ENCODE measurements at regions not wholly inside any gene's neighbourhood (a gene's known extent, or its start where the extent isn't known, plus 50 kb on each side); places are given as distances from the start of the nearest gene placed in this dataset.

DNA sequence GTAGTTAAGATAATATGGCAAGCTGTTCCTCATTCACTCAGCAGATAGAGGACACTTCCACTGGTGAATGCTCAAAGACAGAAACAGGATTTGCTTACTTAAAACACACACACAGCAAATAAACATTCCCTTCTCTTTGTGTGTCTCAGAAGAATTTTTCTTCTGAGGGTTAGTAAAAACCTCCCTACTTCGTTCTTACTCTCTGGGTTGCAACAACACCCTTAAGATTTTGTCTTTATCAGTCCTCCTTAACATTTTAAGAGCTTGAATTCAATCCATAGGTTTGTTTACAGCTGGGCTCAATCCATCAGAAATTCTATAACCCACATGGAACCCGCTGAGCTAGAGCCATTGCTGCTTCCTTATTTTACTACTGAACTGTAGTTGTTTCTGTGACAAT, 237.4 kb upstream of the PIK3R1 start:
- dilution Hi-C loops (cut with MboI; ENCODE audit: extremely low pct_ligation_motif_present, low sequenced_read_pairs) = no loop called here
- Histone ChIP-seq H3K4me2 (ENCODE audit: control insufficient read depth, extremely low read depth, insufficient read depth, low read depth, low read length) (no peak overlapping the region), H2AFZ (ENCODE audit: control insufficient read depth, low read length) (no peak overlapping the region), H3K4me3 (ENCODE audit: control insufficient read depth in 2 of 3, extremely low read depth in 1 of 3, insufficient read depth in 2 of 3, low read depth in 1 of 3, low read length in 3 of 3) (no peak overlapping the region), H3K9me1 (ENCODE audit: control insufficient read depth, extremely low read depth, insufficient read depth, low read length) (no peaks in the 10 kb centered on the region), H3K4me1 (ENCODE audit: control insufficient read depth, extremely low read depth, insufficient read depth, low read length) (peaks cover under 1% of the 10 kb centered on the region), H3K27ac (ENCODE audit: control insufficient read depth, insufficient read depth, low read length) (no peak overlapping the region), H3K27me3 (ENCODE audit: control insufficient read depth, extremely low read depth, insufficient read depth, low read length) (no peaks in the 10 kb centered on the region), H3K36me3 (ENCODE audit: control insufficient read depth in 2 of 2, extremely low read depth in 1 of 2, insufficient read depth in 2 of 2, low read length in 2 of 2) (no peaks in the 10 kb centered on the region), H3K9ac (ENCODE audit: control insufficient read depth, extremely low read depth, insufficient read depth, low read length) (no peak overlapping the region), H4K20me1 (ENCODE audit: control insufficient read depth, extremely low read depth, insufficient read depth, low read length) (no peaks in the 10 kb centered on the region), H3K79me2 (ENCODE audit: control insufficient read depth, insufficient read depth, low read length) (no peaks in the 10 kb centered on the region), H3K9me3 (ENCODE audit: control insufficient read depth, low read depth, low read length) (no peaks in the 10 kb centered on the region)
- TF ChIP-seq, protein P1, sequence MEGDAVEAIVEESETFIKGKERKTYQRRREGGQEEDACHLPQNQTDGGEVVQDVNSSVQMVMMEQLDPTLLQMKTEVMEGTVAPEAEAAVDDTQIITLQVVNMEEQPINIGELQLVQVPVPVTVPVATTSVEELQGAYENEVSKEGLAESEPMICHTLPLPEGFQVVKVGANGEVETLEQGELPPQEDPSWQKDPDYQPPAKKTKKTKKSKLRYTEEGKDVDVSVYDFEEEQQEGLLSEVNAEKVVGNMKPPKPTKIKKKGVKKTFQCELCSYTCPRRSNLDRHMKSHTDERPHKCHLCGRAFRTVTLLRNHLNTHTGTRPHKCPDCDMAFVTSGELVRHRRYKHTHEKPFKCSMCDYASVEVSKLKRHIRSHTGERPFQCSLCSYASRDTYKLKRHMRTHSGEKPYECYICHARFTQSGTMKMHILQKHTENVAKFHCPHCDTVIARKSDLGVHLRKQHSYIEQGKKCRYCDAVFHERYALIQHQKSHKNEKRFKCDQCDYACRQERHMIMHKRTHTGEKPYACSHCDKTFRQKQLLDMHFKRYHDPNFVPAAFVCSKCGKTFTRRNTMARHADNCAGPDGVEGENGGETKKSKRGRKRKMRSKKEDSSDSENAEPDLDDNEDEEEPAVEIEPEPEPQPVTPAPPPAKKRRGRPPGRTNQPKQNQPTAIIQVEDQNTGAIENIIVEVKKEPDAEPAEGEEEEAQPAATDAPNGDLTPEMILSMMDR (optimal IDR thresholded peaks at IDR 0.05 in 1 of 3, IDR thresholded peaks at IDR 0.05 in 1 of 3, conservative IDR thresholded peaks at IDR 0.05 in 1 of 3; ENCODE audit: extremely low read depth in 1 of 3, insufficient read depth in 2 of 3, low read length in 3 of 3) = no peak
- TF ChIP-seq EZH2 (IDR thresholded peaks at IDR 0.05; ENCODE audit: low read length) = no peak
- no peak for FAIRE-seq
- DNase-seq (ENCODE audit: low read depth, low spot score) = no peak

DNA sequence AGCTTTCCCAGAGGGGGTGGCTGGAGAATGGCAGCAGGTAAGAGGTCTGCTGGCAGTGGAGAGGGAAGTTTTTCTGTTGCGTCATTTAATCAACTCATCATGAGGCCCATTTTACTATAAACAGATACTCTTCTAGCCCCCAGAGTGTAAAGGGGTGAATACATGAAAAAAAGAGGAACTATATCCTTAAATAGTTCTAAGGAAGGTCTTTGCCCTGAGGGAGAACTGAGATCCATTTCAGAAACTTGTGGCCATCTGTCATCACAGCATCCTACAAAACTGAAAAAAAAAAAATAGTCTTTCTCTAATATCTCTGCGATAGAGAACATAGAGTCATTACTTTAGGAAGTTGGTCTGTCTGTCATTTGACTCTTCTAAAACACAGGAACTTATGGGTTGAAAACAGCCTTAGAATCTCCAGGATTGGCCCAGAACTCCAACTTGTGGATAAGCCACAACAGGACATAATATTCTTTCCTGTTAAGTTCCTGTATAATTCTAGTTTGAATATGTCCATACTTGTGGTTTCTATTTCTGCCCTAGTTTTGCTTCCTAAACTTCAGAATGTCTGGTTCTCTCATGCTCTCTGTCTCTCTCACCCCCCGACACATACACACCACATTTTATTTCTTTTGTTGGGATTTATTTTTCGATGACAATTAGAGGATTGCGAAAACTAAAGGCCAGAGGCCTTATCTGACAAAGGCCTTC, 238.5 kb upstream of the PIK3R1 start:
- FAIRE-seq = no peak
- no peak for DNase-seq (ENCODE audit: low read depth, low spot score)
- H3K4me3 ChIP-seq (ENCODE audit: control insufficient read depth in 2 of 3, extremely low read depth in 1 of 3, insufficient read depth in 2 of 3, low read depth in 1 of 3, low read length in 3 of 3) = no peak overlapping the region
- no peaks in the 10 kb centered on the region for H3K79me2 ChIP-seq (ENCODE audit: control insufficient read depth, insufficient read depth, low read length)
- no peaks in the 10 kb centered on the region for H4K20me1 ChIP-seq (ENCODE audit: control insufficient read depth, extremely low read depth, insufficient read depth, low read length)
- no peaks in the 10 kb centered on the region for H3K36me3 ChIP-seq (ENCODE audit: control insufficient read depth in 2 of 2, extremely low read depth in 1 of 2, insufficient read depth in 2 of 2, low read length in 2 of 2)
- no peak overlapping the region for H3K27ac ChIP-seq (ENCODE audit: control insufficient read depth, insufficient read depth, low read length)
- H3K9me3 ChIP-seq (ENCODE audit: control insufficient read depth, low read depth, low read length) = no peaks in the 10 kb centered on the region
- no peak overlapping the region for H3K4me2 ChIP-seq (ENCODE audit: control insufficient read depth, extremely low read depth, insufficient read depth, low read depth, low read length)
- H2AFZ ChIP-seq (ENCODE audit: control insufficient read depth, low read length) = no peak overlapping the region
- H3K9ac ChIP-seq (ENCODE audit: control insufficient read depth, extremely low read depth, insufficient read depth, low read length) = no peak overlapping the region
- H3K4me1 ChIP-seq (ENCODE audit: control insufficient read depth, extremely low read depth, insufficient read depth, low read length) = no peaks in the 10 kb centered on the region
- TF ChIP-seq, protein P1 (optimal IDR thresholded peaks at IDR 0.05 in 1 of 3, IDR thresholded peaks at IDR 0.05 in 1 of 3, conservative IDR thresholded peaks at IDR 0.05 in 1 of 3; ENCODE audit: extremely low read depth in 1 of 3, insufficient read depth in 2 of 3, low read length in 3 of 3) = no peak
- no peak for TF ChIP-seq EZH2 (IDR thresholded peaks at IDR 0.05; ENCODE audit: low read length)
- dilution Hi-C loops (cut with MboI; ENCODE audit: extremely low pct_ligation_motif_present, low sequenced_read_pairs) = no loop called here
- no peaks in the 10 kb centered on the region for H3K27me3 ChIP-seq (ENCODE audit: control insufficient read depth, extremely low read depth, insufficient read depth, low read length)
- H3K9me1 ChIP-seq (ENCODE audit: control insufficient read depth, extremely low read depth, insufficient read depth, low read length) = no peaks in the 10 kb centered on the region
